ENCODE measurements at regions not wholly inside any gene's neighbourhood (a gene's known extent, or its start where the extent isn't known, plus 50 kb on each side); places are given as distances from the start of the nearest gene placed in this dataset.

GRCh38 chr10:4022473-4022872 is 237.5 kb upstream of the KLF6 start:
- ChIA-PET POLR2A (interaction anchor here (1.5 kb wide), 1 partner anchor 238 kb away, joined by 4 read pairs; the partner anchor contains the start of gene KLF6), CTCF (ENCODE audit: low intra/inter-chr PET ratio) (no interaction called here)
- Histone ChIP-seq H3K9ac (ENCODE audit: insufficient read depth in 1 of 2, low read depth in 2 of 2, low read length in 2 of 2) (no peak overlapping the region), H3K4me1 (replicated peaks in 1 of 2; ENCODE audit: control insufficient read depth in 2 of 2, insufficient read depth in 2 of 2, low read length in 2 of 2) (no peaks in the 10 kb centered on the region), H3K27me3 (ENCODE audit: control insufficient read depth in 2 of 2, insufficient read depth in 2 of 2, low read length in 2 of 2) (peaks cover 15 to 21% of the 10 kb centered on the region in 2 experiments; a peak in 4 of 5 replicates), H3K36me3 (ENCODE audit: control insufficient read depth, insufficient read depth, low read length) (no peaks in the 10 kb centered on the region), H3K79me2 (ENCODE audit: control insufficient read depth, insufficient read depth, low read length) (no peaks in the 10 kb centered on the region), H4K20me1 (replicated peaks; ENCODE audit: control insufficient read depth, insufficient read depth, low read length) (no peaks in the 10 kb centered on the region), H3K27ac (ENCODE audit: extremely low read depth, low read depth, low read length) (no peak overlapping the region), H3K9me3 (replicated peaks; ENCODE audit: control insufficient read depth, insufficient read depth, low read depth, low read length) (no peaks in the 10 kb centered on the region), H3K4me2 (ENCODE audit: insufficient read depth, low read length) (no peak overlapping the region), H3K9me1 (ENCODE audit: control insufficient read depth, insufficient read depth, low read length) (no peaks in the 10 kb centered on the region), H3K4me3 (no peak overlapping the region), H2AFZ (ENCODE audit: low read depth, low read length) (no peak overlapping the region)
- intact Hi-C loops (cut with micrococcal nuclease) (no loop called here), in situ Hi-C loops (cut with MboI) (no loop called here)
- ATAC-seq = no peak
- no peak for FAIRE-seq
- BruUV-seq (replicated peaks) = no TSS peak
- no peak for DNase-seq (ENCODE audit: extremely low read depth in 1 of 4, low spot score in 3 of 4)
- 20% methylated on average over 6 of the region's 7 CpGs for WGBS (ENCODE audit: insufficient coverage, low coverage, missing lambda C conversion rate)
- TF ChIP-seq LCOR (CRISPR knock-in tag; IDR thresholded peaks at IDR 0.05) = no peak
- TF ChIP-seq PHF8 (IDR thresholded peaks at IDR 0.05; ENCODE audit: borderline replicate concordance, low read length) = no peak
- no peak for TF ChIP-seq CBFB (CRISPR knock-in tag; IDR thresholded peaks at IDR 0.05)
- TF ChIP-seq RBM14 (IDR thresholded peaks at IDR 0.05; ENCODE audit: borderline replicate concordance, insufficient read depth, low read depth, low read length) = no peak
- TF ChIP-seq GTF3C2 (IDR thresholded peaks at IDR 0.05; ENCODE audit: borderline replicate concordance, extremely low read depth, insufficient read length) = no peak
- TF ChIP-seq, protein P1, sequence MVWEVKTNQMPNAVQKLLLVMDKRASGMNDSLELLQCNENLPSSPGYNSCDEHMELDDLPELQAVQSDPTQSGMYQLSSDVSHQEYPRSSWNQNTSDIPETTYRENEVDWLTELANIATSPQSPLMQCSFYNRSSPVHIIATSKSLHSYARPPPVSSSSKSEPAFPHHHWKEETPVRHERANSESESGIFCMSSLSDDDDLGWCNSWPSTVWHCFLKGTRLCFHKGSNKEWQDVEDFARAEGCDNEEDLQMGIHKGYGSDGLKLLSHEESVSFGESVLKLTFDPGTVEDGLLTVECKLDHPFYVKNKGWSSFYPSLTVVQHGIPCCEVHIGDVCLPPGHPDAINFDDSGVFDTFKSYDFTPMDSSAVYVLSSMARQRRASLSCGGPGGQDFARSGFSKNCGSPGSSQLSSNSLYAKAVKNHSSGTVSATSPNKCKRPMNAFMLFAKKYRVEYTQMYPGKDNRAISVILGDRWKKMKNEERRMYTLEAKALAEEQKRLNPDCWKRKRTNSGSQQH (CRISPR knock-in tag; IDR thresholded peaks at IDR 0.05) = no peak
- no peak for TF ChIP-seq KDM1A (IDR thresholded peaks at IDR 0.05)
- TF ChIP-seq, protein P2, sequence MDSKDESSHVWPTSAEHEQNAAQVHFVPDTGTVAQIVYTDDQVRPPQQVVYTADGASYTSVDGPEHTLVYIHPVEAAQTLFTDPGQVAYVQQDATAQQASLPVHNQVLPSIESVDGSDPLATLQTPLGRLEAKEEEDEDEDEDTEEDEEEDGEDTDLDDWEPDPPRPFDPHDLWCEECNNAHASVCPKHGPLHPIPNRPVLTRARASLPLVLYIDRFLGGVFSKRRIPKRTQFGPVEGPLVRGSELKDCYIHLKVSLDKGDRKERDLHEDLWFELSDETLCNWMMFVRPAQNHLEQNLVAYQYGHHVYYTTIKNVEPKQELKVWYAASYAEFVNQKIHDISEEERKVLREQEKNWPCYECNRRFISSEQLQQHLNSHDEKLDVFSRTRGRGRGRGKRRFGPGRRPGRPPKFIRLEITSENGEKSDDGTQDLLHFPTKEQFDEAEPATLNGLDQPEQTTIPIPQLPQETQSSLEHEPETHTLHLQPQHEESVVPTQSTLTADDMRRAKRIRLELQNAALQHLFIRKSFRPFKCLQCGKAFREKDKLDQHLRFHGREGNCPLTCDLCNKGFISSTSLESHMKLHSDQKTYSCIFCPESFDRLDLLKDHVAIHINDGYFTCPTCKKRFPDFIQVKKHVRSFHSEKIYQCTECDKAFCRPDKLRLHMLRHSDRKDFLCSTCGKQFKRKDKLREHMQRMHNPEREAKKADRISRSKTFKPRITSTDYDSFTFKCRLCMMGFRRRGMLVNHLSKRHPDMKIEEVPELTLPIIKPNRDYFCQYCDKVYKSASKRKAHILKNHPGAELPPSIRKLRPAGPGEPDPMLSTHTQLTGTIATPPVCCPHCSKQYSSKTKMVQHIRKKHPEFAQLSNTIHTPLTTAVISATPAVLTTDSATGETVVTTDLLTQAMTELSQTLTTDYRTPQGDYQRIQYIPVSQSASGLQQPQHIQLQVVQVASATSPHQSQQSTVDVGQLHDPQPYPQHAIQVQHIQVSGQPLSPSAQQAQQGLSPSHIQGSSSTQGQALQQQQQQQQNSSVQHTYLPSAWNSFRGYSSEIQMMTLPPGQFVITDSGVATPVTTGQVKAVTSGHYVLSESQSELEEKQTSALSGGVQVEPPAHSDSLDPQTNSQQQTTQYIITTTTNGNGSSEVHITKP (IDR thresholded peaks at IDR 0.05; ENCODE audit: partially characterized antibody) = no peak
- TF ChIP-seq MECOM (CRISPR knock-in tag; IDR thresholded peaks at IDR 0.05) = no peak
- TF ChIP-seq MTA1 (IDR thresholded peaks at IDR 0.05; ENCODE audit: borderline replicate concordance) = no peak
- no peak for TF ChIP-seq FUS (optimal IDR thresholded peaks at IDR 0.05; ENCODE audit: low read depth, low read length)
- TF ChIP-seq NFRKB (IDR thresholded peaks at IDR 0.05; ENCODE audit: low read depth) = no peak
- no peak for TF ChIP-seq GATA2 (CRISPR knock-in tag; IDR thresholded peaks at IDR 0.05)
- no peak for TF ChIP-seq MAX (CRISPR knock-in tag; IDR thresholded peaks at IDR 0.05)
- no peak for TF ChIP-seq ZNF511 (CRISPR knock-in tag; IDR thresholded peaks at IDR 0.05)

Measured in K562 (cell line).